ENCODE measurements at regions not wholly inside any gene's neighbourhood (a gene's known extent, or its start where the extent isn't known, plus 50 kb on each side); places are given as distances from the start of the nearest gene placed in this dataset.
"Not testable (repeated sequence)": the region's sequence is repeated elsewhere in the genome, so short reads cannot be mapped to it uniquely, and the experiment has no call there.

GRCh38 chr22:11614798-11615433, 3913.1 kb upstream of the OR11H1 start:
- H3K4me3 ChIP-seq; FAIRE-seq; DNase-seq (ENCODE audit: extremely low read depth in 1 of 4, low spot score in 3 of 4); H3K27ac ChIP-seq (ENCODE audit: extremely low read depth, low read depth, low read length); H3K9ac ChIP-seq (ENCODE audit: insufficient read depth in 1 of 2, low read depth in 2 of 2, low read length in 2 of 2); H2AFZ ChIP-seq (ENCODE audit: low read depth, low read length); H3K9me3 ChIP-seq (replicated peaks; ENCODE audit: control insufficient read depth, insufficient read depth, low read depth, low read length); H3K79me2 ChIP-seq (ENCODE audit: control insufficient read depth, insufficient read depth, low read length); H3K27me3 ChIP-seq (ENCODE audit: control insufficient read depth in 2 of 2, insufficient read depth in 2 of 2, low read length in 2 of 2); intact Hi-C loops (cut with micrococcal nuclease); ATAC-seq; POLR2A ChIA-PET; H3K36me3 ChIP-seq (ENCODE audit: control insufficient read depth, insufficient read depth, low read length); BruUV-seq (replicated peaks); H3K4me2 ChIP-seq (ENCODE audit: insufficient read depth, low read length); H3K9me1 ChIP-seq (ENCODE audit: control insufficient read depth, insufficient read depth, low read length); H4K20me1 ChIP-seq (replicated peaks; ENCODE audit: control insufficient read depth, insufficient read depth, low read length); H3K4me1 ChIP-seq (replicated peaks in 1 of 2; ENCODE audit: control insufficient read depth in 2 of 2, insufficient read depth in 2 of 2, low read length in 2 of 2); CTCF ChIA-PET (ENCODE audit: low intra/inter-chr PET ratio): not testable (repeated sequence)
- in situ Hi-C loops (cut with MboI) = loop anchor here (25.0 kb wide), 1 partner anchor 328 kb away; no protein-coding TSS in a partner anchor
- 7% methylated on average over 20 of the region's 20 CpGs for WGBS (ENCODE audit: insufficient coverage, low coverage, missing lambda C conversion rate)

- Histone ChIP-seq H3K79me2 (ENCODE audit: control insufficient read depth, insufficient read depth, low read length) (no peaks in the 10 kb centered on the region), H3K9me1 (ENCODE audit: control insufficient read depth, insufficient read depth, low read length) (no peaks in the 10 kb centered on the region), H3K4me2 (ENCODE audit: insufficient read depth, low read length) (no peak overlapping the region), H3K27me3 (ENCODE audit: control insufficient read depth in 2 of 2, insufficient read depth in 2 of 2, low read length in 2 of 2) (no peaks in the 10 kb centered on the region), H3K4me1 (replicated peaks in 1 of 2; ENCODE audit: control insufficient read depth in 2 of 2, insufficient read depth in 2 of 2, low read length in 2 of 2) (no peaks in the 10 kb centered on the region), H3K27ac (ENCODE audit: extremely low read depth, low read depth, low read length) (no peak overlapping the region), H3K9ac (ENCODE audit: insufficient read depth in 1 of 2, low read depth in 2 of 2, low read length in 2 of 2) (no peak overlapping the region), H3K36me3 (ENCODE audit: control insufficient read depth, insufficient read depth, low read length) (no peaks in the 10 kb centered on the region), H3K9me3 (replicated peaks; ENCODE audit: control insufficient read depth, insufficient read depth, low read depth, low read length) (no peaks in the 10 kb centered on the region; the same call in 1 of the 2 replicates), H4K20me1 (replicated peaks; ENCODE audit: control insufficient read depth, insufficient read depth, low read length) (no peaks in the 10 kb centered on the region), H3K4me3 (no peak overlapping the region), H2AFZ (ENCODE audit: low read depth, low read length) (no peak overlapping the region)
- ChIA-PET CTCF (ENCODE audit: low intra/inter-chr PET ratio) (no interaction called here), POLR2A (no interaction called here)
- no peak for DNase-seq (ENCODE audit: extremely low read depth in 1 of 4, low spot score in 3 of 4)
- FAIRE-seq = no peak
- 0% methylated on average over 9 of the region's 9 CpGs for WGBS (ENCODE audit: insufficient coverage, low coverage, missing lambda C conversion rate)
- intact Hi-C loops (cut with micrococcal nuclease) (no loop called here), in situ Hi-C loops (cut with MboI) (loop anchor here (25.0 kb wide), 1 partner anchor 330 kb away; no protein-coding TSS in a partner anchor)
- TF ChIP-seq GTF2B (IDR thresholded peaks at IDR 0.05; ENCODE audit: extremely low read depth, insufficient read length) (no peak), NR2C2 (CRISPR knock-in tag; IDR thresholded peaks at IDR 0.05) (no peak), NR2C2 (tag; IDR thresholded peaks at IDR 0.05) (no peak), NFE2L1 (tag; IDR thresholded peaks at IDR 0.05; ENCODE audit: borderline replicate concordance, low read depth) (no peak), XRCC4 (IDR thresholded peaks at IDR 0.05; ENCODE audit: extremely low read depth, insufficient read depth, insufficient read length) (no peak), ZNF75A (CRISPR knock-in tag; IDR thresholded peaks at IDR 0.05) (no peak), PCBP1 (IDR thresholded peaks at IDR 0.05; ENCODE audit: low read depth, low read length, poor library complexity, severe bottlenecking) (no peak), CHD2 (IDR thresholded peaks at IDR 0.05; ENCODE audit: low read depth, low read length) (no peak), CREB1 (IDR thresholded peaks at IDR 0.05) (no peak), CREB1 (CRISPR knock-in tag; IDR thresholded peaks at IDR 0.05) (no peak), MCM5 (IDR thresholded peaks at IDR 0.05; ENCODE audit: low read depth) (no peak), NCOA1 (IDR thresholded peaks at IDR 0.05; ENCODE audit: low read depth) (no peak), MED1 (CRISPR knock-in tag; IDR thresholded peaks at IDR 0.05; ENCODE audit: borderline replicate concordance) (no peak), NFYB (IDR thresholded peaks at IDR 0.05; ENCODE audit: extremely low read depth, insufficient read length) (no peak), POLR2G (IDR thresholded peaks at IDR 0.05; ENCODE audit: low read depth, low read length) (no peak), MCM3 (IDR thresholded peaks at IDR 0.05) (no peak), NUFIP1 (IDR thresholded peaks at IDR 0.05; ENCODE audit: partially characterized antibody) (no peak), BCOR (IDR thresholded peaks at IDR 0.05) (no peak), MYNN (IDR thresholded peaks at IDR 0.05) (no peak), MYNN (CRISPR knock-in tag; IDR thresholded peaks at IDR 0.05) (no peak)
- no peak for ATAC-seq
- BruUV-seq (replicated peaks) = no TSS peak
These were observed 3911.2 kb upstream of the OR11H1 start for GRCh38 chr22:11616811-11617210.

Data from K562 (cell line).